GM23338 (cell line): ENCODE measurements at regions not wholly inside any gene's neighbourhood (a gene's known extent, or its start where the extent isn't known, plus 50 kb on each side); places are given as distances from the start of the nearest gene placed in this dataset.

Experiments
- ATAC-seq: fragments of 200-7000 bp; cut with Tn5 transposase; 3 replicates; pipeline ENCODE4 v1.9.1; 2020
- DNase-seq: peaks from one replicate; pipeline ENCODE4 v3.0.0-alpha.2; 2015; ENCODE audit warnings: low spot score
- H2AFZ ChIP-seq: fragments of 200-600 bp; sonication (generic); 2 replicates; pipeline ENCODE4 v1.8.0; 2016; ENCODE audit warnings: antibody characterized with exemption, mild to moderate bottlenecking, moderate library complexity
- H3F3A ChIP-seq: fragments of 200-600 bp; sonication (generic); replicated peaks from 2 replicates; pipeline ENCODE4 v1.8.0; 2017; ENCODE audit warnings: antibody characterized with exemption, mixed run types, low read depth
- H3K27ac ChIP-seq: fragments of 200-600 bp; sonication (generic); 2 replicates; pipeline ENCODE4 v1.6.1; 2016; ENCODE audit warnings: low read depth
- H3K27me3 ChIP-seq: fragments of 200-600 bp; sonication (generic); 2 replicates; pipeline ENCODE4 v1.8.0; 2016; ENCODE audit warnings: mild to moderate bottlenecking, mixed run types, moderate library complexity; ENCODE audit not compliant: insufficient read depth
- H3K36me3 ChIP-seq: fragments of 200-600 bp; sonication (generic); 2 replicates; pipeline ENCODE4 v1.8.0; 2016; ENCODE audit warnings: mild to moderate bottlenecking; ENCODE audit not compliant: insufficient read depth
- H3K4me1 ChIP-seq: fragments of 200-600 bp; sonication (generic); 2 replicates; pipeline ENCODE4 v1.8.0; 2016; ENCODE audit warnings: mild to moderate bottlenecking, moderate library complexity; ENCODE audit not compliant: insufficient read depth
- H3K4me2 ChIP-seq: fragments of 200-600 bp; sonication (generic); 2 replicates; pipeline ENCODE4 v1.7.1; 2017; ENCODE audit warnings: mixed run types
- H3K4me3 ChIP-seq: fragments of 200-600 bp; sonication (generic); 2 replicates; pipeline ENCODE4 v1.6.1; 2016; ENCODE audit warnings: mixed run types
- H3K79me2 ChIP-seq: fragments of 200-600 bp; sonication (generic); replicated peaks from 2 replicates; pipeline ENCODE4 v1.8.0; 2017; ENCODE audit warnings: mild to moderate bottlenecking; ENCODE audit not compliant: insufficient read depth
- H3K9me2 ChIP-seq: fragments of 200-600 bp; sonication (generic); 2 replicates; pipeline ENCODE4 v1.8.0; 2017; ENCODE audit not compliant: insufficient read depth
- H4K20me1 ChIP-seq: fragments of 200-600 bp; sonication (generic); replicated peaks from 2 replicates; pipeline ENCODE4 v1.8.0; 2017; ENCODE audit warnings: mild to moderate bottlenecking; ENCODE audit not compliant: insufficient read depth
- H3K27ac Mint-ChIP-seq: 2 replicates; pipeline ENCODE4 v1.8.0; 2020; ENCODE audit warnings: inconsistent platforms, mild to moderate bottlenecking, moderate library complexity, mixed read lengths
- H3K27me3 Mint-ChIP-seq: 3 replicates; pipeline ENCODE4 v1.8.0; 2022; ENCODE audit warnings: low read depth, mild to moderate bottlenecking, moderate library complexity, mixed read lengths, inconsistent platforms; ENCODE audit not compliant: insufficient read depth, poor library complexity
- H3K36me3 Mint-ChIP-seq: 3 replicates; pipeline ENCODE4 v1.8.0; 2021; ENCODE audit warnings: low read depth, mild to moderate bottlenecking, inconsistent platforms, moderate library complexity, mixed read lengths
- H3K4me1 Mint-ChIP-seq: 3 replicates; pipeline ENCODE4 v1.8.0; 2020; ENCODE audit warnings: mild to moderate bottlenecking, inconsistent platforms, mixed read lengths
- H3K4me3 Mint-ChIP-seq: 3 replicates; pipeline ENCODE4 v1.8.0; 2021; ENCODE audit warnings: moderate library complexity, mild to moderate bottlenecking, inconsistent platforms, mixed read lengths
- H3K9me3 Mint-ChIP-seq: 3 replicates; pipeline ENCODE4 v1.8.0; 2020; ENCODE audit warnings: moderate library complexity, mild to moderate bottlenecking, inconsistent platforms, mixed read lengths
- CREB1 ChIP-seq: fragments of 250-450 bp; sonication (Bioruptor Pico); IDR thresholded peaks from 2 replicates; pipeline ENCODE4 v1.5.0; 2020; ENCODE audit warnings: low read depth, mild to moderate bottlenecking, moderate library complexity
- EZH2 ChIP-seq: fragments of 200-600 bp; sonication (generic); IDR thresholded peaks from one replicate; pipeline ENCODE4 v1.8.0; 2017; ENCODE audit warnings: antibody characterized with exemption, mild to moderate bottlenecking, low read depth; ENCODE audit not compliant: unreplicated experiment
- EZH2phosphoT487 ChIP-seq: fragments of 200-600 bp; sonication (generic); IDR thresholded peaks from one replicate; pipeline ENCODE4 v1.8.1; 2018; ENCODE audit warnings: antibody characterized with exemption; ENCODE audit not compliant: unreplicated experiment
- JUNB ChIP-seq: IDR thresholded peaks from one replicate; pipeline ENCODE4 v1.6.1; 2016; ENCODE audit warnings: antibody characterized with exemption; ENCODE audit not compliant: unreplicated experiment
- NANOG ChIP-seq: IDR thresholded peaks from 2 replicates; pipeline ENCODE4 v1.6.1; 2016; ENCODE audit warnings: antibody characterized with exemption, borderline replicate concordance
- POLR2AphosphoS5 ChIP-seq: IDR thresholded peaks from 2 replicates; pipeline ENCODE4 v1.6.1; 2016; ENCODE audit warnings: antibody characterized with exemption, low read depth
- STAT1 ChIP-seq: IDR thresholded peaks from one replicate; pipeline ENCODE4 v1.6.1; 2016; ENCODE audit warnings: antibody characterized with exemption; ENCODE audit not compliant: unreplicated experiment
- ZNF114 ChIP-seq: fragments of 250-450 bp; sonication (Bioruptor Pico); IDR thresholded peaks from 2 replicates; pipeline ENCODE4 v1.5.0; 2020; ENCODE audit warnings: mild to moderate bottlenecking, moderate library complexity
- ZNF331 ChIP-seq: fragments of 250-450 bp; sonication (Bioruptor Pico); IDR thresholded peaks from 2 replicates; pipeline ENCODE4 v1.5.0; 2020; ENCODE audit warnings: low read depth, mild to moderate bottlenecking, moderate library complexity
- TF ChIP-seq, protein P1 (sequence below), 2 experiments: fragments of 200-600 bp in 1 of 2; sonication (generic) in 1 of 2; conservative IDR thresholded peaks; 2 replicates each; pipeline versions ENCODE4 v1.5.1 to v1.6.1; 2016 to 2017; ENCODE audit warnings: antibody characterized with exemption in 2 of 2, low read depth in 2 of 2, mild to moderate bottlenecking in 2 of 2, moderate library complexity in 1 of 2
- TF ChIP-seq, protein P2 (sequence below): IDR thresholded peaks from one replicate; pipeline ENCODE4 v1.6.1; 2018; ENCODE audit warnings: antibody characterized with exemption; ENCODE audit not compliant: unreplicated experiment
- TF ChIP-seq, protein P3 (sequence below): IDR thresholded peaks from 2 replicates; pipeline ENCODE4 v1.6.1; 2016; ENCODE audit warnings: antibody characterized with exemption
- TF ChIP-seq, protein P4 (sequence below): fragments of 250-450 bp; sonication (Bioruptor Pico); IDR thresholded peaks from 2 replicates; pipeline ENCODE4 v1.5.0; 2020; ENCODE audit warnings: mild to moderate bottlenecking, moderate library complexity

DNA sequence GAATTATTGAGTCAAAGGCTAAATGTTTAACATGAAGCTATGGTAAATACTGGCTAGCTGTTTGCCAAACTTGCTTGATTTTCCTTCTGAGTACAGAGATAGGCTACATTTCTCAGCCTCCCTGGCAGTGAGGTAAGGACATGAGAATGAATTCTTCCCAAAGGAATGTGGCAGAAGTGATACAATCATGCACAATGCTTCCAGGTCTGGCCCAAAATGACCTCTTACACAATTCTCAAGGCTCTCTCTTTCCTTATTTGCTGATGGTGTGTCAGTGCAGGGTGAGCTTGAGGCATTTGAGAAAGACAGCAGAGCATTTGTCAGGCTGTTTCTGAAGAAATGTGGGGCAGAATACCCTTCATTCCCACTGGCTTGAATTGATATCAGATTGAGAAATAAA is 95.6 kb upstream of the NABP1 start:
- Mint-ChIP-seq H3K27ac (no peak overlapping the region), H3K27me3 (peaks cover 2% of the 10 kb centered on the region), H3K9me3 (no peaks in the 10 kb centered on the region), H3K4me3 (no peak overlapping the region), H3K4me1 (peaks cover under 1% of the 10 kb centered on the region; the same call in 1 of the 3 replicates), H3K36me3 (no peaks in the 10 kb centered on the region)
- H3K79me2 ChIP-seq = no peaks in the 10 kb centered on the region
- H3K27me3 ChIP-seq = no peaks in the 10 kb centered on the region
- H2AFZ ChIP-seq = no peak overlapping the region
- no peak overlapping the region for H3K27ac ChIP-seq
- H3K36me3 ChIP-seq = no peaks in the 10 kb centered on the region
- no peak overlapping the region for H3K4me3 ChIP-seq
- DNase-seq = no peak
- H4K20me1 ChIP-seq = no peaks in the 10 kb centered on the region
- TF ChIP-seq, protein P1, sequence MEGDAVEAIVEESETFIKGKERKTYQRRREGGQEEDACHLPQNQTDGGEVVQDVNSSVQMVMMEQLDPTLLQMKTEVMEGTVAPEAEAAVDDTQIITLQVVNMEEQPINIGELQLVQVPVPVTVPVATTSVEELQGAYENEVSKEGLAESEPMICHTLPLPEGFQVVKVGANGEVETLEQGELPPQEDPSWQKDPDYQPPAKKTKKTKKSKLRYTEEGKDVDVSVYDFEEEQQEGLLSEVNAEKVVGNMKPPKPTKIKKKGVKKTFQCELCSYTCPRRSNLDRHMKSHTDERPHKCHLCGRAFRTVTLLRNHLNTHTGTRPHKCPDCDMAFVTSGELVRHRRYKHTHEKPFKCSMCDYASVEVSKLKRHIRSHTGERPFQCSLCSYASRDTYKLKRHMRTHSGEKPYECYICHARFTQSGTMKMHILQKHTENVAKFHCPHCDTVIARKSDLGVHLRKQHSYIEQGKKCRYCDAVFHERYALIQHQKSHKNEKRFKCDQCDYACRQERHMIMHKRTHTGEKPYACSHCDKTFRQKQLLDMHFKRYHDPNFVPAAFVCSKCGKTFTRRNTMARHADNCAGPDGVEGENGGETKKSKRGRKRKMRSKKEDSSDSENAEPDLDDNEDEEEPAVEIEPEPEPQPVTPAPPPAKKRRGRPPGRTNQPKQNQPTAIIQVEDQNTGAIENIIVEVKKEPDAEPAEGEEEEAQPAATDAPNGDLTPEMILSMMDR (conservative IDR thresholded peaks at IDR 0.05; ENCODE audit: low read depth in 2 of 2) = no peak
- TF ChIP-seq STAT1 = no peak
- TF ChIP-seq, protein P2, sequence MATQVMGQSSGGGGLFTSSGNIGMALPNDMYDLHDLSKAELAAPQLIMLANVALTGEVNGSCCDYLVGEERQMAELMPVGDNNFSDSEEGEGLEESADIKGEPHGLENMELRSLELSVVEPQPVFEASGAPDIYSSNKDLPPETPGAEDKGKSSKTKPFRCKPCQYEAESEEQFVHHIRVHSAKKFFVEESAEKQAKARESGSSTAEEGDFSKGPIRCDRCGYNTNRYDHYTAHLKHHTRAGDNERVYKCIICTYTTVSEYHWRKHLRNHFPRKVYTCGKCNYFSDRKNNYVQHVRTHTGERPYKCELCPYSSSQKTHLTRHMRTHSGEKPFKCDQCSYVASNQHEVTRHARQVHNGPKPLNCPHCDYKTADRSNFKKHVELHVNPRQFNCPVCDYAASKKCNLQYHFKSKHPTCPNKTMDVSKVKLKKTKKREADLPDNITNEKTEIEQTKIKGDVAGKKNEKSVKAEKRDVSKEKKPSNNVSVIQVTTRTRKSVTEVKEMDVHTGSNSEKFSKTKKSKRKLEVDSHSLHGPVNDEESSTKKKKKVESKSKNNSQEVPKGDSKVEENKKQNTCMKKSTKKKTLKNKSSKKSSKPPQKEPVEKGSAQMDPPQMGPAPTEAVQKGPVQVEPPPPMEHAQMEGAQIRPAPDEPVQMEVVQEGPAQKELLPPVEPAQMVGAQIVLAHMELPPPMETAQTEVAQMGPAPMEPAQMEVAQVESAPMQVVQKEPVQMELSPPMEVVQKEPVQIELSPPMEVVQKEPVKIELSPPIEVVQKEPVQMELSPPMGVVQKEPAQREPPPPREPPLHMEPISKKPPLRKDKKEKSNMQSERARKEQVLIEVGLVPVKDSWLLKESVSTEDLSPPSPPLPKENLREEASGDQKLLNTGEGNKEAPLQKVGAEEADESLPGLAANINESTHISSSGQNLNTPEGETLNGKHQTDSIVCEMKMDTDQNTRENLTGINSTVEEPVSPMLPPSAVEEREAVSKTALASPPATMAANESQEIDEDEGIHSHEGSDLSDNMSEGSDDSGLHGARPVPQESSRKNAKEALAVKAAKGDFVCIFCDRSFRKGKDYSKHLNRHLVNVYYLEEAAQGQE = no peak
- TF ChIP-seq EZH2phosphoT487 = no peak
- no peak for TF ChIP-seq POLR2AphosphoS5
- TF ChIP-seq, protein P3, sequence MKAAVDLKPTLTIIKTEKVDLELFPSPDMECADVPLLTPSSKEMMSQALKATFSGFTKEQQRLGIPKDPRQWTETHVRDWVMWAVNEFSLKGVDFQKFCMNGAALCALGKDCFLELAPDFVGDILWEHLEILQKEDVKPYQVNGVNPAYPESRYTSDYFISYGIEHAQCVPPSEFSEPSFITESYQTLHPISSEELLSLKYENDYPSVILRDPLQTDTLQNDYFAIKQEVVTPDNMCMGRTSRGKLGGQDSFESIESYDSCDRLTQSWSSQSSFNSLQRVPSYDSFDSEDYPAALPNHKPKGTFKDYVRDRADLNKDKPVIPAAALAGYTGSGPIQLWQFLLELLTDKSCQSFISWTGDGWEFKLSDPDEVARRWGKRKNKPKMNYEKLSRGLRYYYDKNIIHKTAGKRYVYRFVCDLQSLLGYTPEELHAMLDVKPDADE = no peak
- TF ChIP-seq EZH2 = no peak
- no peak for TF ChIP-seq CREB1
- TF ChIP-seq ZNF331 (CRISPR knock-in tag) = no peak
- TF ChIP-seq JUNB = no peak
- no peak for TF ChIP-seq ZNF114 (CRISPR knock-in tag)
- TF ChIP-seq NANOG = no peak
- TF ChIP-seq, protein P4, sequence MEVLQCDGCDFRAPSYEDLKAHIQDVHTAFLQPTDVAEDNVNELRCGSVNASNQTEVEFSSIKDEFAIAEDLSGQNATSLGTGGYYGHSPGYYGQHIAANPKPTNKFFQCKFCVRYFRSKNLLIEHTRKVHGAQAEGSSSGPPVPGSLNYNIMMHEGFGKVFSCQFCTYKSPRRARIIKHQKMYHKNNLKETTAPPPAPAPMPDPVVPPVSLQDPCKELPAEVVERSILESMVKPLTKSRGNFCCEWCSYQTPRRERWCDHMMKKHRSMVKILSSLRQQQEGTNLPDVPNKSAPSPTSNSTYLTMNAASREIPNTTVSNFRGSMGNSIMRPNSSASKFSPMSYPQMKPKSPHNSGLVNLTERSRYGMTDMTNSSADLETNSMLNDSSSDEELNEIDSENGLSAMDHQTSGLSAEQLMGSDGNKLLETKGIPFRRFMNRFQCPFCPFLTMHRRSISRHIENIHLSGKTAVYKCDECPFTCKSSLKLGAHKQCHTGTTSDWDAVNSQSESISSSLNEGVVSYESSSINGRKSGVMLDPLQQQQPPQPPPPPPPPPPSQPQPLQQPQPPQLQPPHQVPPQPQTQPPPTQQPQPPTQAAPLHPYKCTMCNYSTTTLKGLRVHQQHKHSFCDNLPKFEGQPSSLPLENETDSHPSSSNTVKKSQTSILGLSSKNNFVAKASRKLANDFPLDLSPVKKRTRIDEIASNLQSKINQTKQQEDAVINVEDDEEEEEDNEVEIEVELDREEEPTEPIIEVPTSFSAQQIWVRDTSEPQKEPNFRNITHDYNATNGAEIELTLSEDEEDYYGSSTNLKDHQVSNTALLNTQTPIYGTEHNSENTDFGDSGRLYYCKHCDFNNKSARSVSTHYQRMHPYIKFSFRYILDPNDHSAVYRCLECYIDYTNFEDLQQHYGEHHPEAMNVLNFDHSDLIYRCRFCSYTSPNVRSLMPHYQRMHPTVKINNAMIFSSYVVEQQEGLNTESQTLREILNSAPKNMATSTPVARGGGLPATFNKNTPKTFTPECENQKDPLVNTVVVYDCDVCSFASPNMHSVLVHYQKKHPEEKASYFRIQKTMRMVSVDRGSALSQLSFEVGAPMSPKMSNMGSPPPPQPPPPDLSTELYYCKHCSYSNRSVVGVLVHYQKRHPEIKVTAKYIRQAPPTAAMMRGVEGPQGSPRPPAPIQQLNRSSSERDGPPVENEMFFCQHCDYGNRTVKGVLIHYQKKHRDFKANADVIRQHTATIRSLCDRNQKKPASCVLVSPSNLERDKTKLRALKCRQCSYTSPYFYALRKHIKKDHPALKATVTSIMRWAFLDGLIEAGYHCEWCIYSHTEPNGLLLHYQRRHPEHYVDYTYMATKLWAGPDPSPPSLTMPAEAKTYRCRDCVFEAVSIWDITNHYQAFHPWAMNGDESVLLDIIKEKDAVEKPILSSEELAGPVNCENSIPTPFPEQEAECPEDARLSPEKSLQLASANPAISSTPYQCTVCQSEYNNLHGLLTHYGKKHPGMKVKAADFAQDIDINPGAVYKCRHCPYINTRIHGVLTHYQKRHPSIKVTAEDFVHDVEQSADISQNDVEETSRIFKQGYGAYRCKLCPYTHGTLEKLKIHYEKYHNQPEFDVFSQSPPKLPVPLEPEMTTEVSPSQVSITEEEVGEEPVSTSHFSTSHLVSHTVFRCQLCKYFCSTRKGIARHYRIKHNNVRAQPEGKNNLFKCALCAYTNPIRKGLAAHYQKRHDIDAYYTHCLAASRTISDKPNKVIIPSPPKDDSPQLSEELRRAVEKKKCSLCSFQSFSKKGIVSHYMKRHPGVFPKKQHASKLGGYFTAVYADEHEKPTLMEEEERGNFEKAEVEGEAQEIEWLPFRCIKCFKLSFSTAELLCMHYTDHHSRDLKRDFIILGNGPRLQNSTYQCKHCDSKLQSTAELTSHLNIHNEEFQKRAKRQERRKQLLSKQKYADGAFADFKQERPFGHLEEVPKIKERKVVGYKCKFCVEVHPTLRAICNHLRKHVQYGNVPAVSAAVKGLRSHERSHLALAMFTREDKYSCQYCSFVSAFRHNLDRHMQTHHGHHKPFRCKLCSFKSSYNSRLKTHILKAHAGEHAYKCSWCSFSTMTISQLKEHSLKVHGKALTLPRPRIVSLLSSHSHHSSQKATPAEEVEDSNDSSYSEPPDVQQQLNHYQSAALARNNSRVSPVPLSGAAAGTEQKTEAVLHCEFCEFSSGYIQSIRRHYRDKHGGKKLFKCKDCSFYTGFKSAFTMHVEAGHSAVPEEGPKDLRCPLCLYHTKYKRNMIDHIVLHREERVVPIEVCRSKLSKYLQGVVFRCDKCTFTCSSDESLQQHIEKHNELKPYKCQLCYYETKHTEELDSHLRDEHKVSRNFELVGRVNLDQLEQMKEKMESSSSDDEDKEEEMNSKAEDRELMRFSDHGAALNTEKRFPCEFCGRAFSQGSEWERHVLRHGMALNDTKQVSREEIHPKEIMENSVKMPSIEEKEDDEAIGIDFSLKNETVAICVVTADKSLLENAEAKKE (CRISPR knock-in tag) = no peak
- H3K4me1 ChIP-seq = no peaks in the 10 kb centered on the region
- H3K9me2 ChIP-seq = 0 out of 2 replicates have a peak, but pooled peaks cover 7% of the 10 kb centered on the region
- ATAC-seq = no peak
- no peak overlapping the region for H3K4me2 ChIP-seq
- no peaks in the 10 kb centered on the region for H3F3A ChIP-seq
